HepG2 (cell line): ENCODE measurements at regions not wholly inside any gene's neighbourhood (a gene's known extent, or its start where the extent isn't known, plus 50 kb on each side); places are given as distances from the start of the nearest gene placed in this dataset.

Experiments used
- ESRRA ChIP-seq: sonication (generic); formaldehyde crosslinking; IDR thresholded peaks from 2 replicates; pipeline ENCODE4 v1.5.1; 2020; ENCODE audit warnings: mild to moderate bottlenecking, low read depth, missing genetic modification reagents
- FOSL2 ChIP-seq: sonication (generic); formaldehyde crosslinking; IDR thresholded peaks from 2 replicates; pipeline ENCODE4 v1.4.0; 2020; ENCODE audit warnings: missing genetic modification reagents
- GABPB1 ChIP-seq: IDR thresholded peaks from 2 replicates; pipeline ENCODE4 v1.6.1; 2016; ENCODE audit warnings: mild to moderate bottlenecking, missing genetic modification reagents, moderate library complexity, missing compliant biosample characterization
- MIER3 ChIP-seq: IDR thresholded peaks from 2 replicates; pipeline ENCODE4 v1.6.1; 2016; ENCODE audit warnings: missing compliant biosample characterization, borderline replicate concordance
- PCBP2 ChIP-seq: fragments of 200-400 bp; formaldehyde crosslinking; optimal IDR thresholded peaks from 2 replicates; pipeline ENCODE3; 2018; ENCODE audit warnings: low read length, low read depth; ENCODE audit not compliant: poor library complexity, severe bottlenecking
- RNF2 ChIP-seq: fragments of 450-650 bp; conservative IDR thresholded peaks from 2 replicates; pipeline ENCODE4 v1.6.1; 2016; ENCODE audit warnings: low read depth
- SOX6 ChIP-seq, 2 experiments: fragments of 450-650 bp in 1 of 2; sonication (generic) in 1 of 2; formaldehyde crosslinking in 1 of 2; IDR thresholded peaks; 2 replicates each; pipeline versions ENCODE4 v1.4.0 to v1.6.1; 2017 to 2020; ENCODE audit warnings: antibody characterized with exemption in 1 of 2, mild to moderate bottlenecking in 1 of 2, missing genetic modification reagents in 1 of 2
- SPEN ChIP-seq: sonication (generic); formaldehyde crosslinking; IDR thresholded peaks from 2 replicates; pipeline ENCODE4 v1.5.1; 2020; ENCODE audit warnings: low read depth, mild to moderate bottlenecking, missing genetic modification reagents
- TARDBP ChIP-seq: sonication (generic); formaldehyde crosslinking; IDR thresholded peaks from 2 replicates; pipeline ENCODE4 v1.8.0; 2022; ENCODE audit warnings: mild to moderate bottlenecking, missing genetic modification reagents
- TBL1XR1 ChIP-seq: fragments of 150-350 bp; IDR thresholded peaks from 2 replicates; pipeline ENCODE4 v1.6.1; 2014; ENCODE audit warnings: borderline replicate concordance, low read length; ENCODE audit not compliant: partially characterized antibody
- TSC22D2 ChIP-seq: sonication (generic); formaldehyde crosslinking; IDR thresholded peaks from 2 replicates; pipeline ENCODE4 v1.5.1; 2020; ENCODE audit warnings: missing genetic modification reagents, mild to moderate bottlenecking, borderline replicate concordance
- ZBTB49 ChIP-seq: sonication (generic); formaldehyde crosslinking; IDR thresholded peaks from 2 replicates; pipeline ENCODE4 v1.4.0; 2020; ENCODE audit warnings: missing genetic modification reagents, borderline replicate concordance
- ZFX ChIP-seq: sonication (generic); formaldehyde crosslinking; IDR thresholded peaks from 2 replicates; pipeline ENCODE4 v1.4.0; 2020; ENCODE audit warnings: mild to moderate bottlenecking, low read depth, missing genetic modification reagents, moderate library complexity
- ZNF234 ChIP-seq: sonication (generic); formaldehyde crosslinking; conservative IDR thresholded peaks from 2 replicates; pipeline ENCODE4 v1.5.1; 2020; ENCODE audit warnings: mild to moderate bottlenecking, missing genetic modification reagents
- ZNF451 ChIP-seq: sonication (generic); formaldehyde crosslinking; IDR thresholded peaks from 2 replicates; pipeline ENCODE4 v1.5.0; 2020; ENCODE audit warnings: mild to moderate bottlenecking, missing genetic modification reagents
- ZNF460 ChIP-seq: sonication (generic); formaldehyde crosslinking; IDR thresholded peaks from 2 replicates; pipeline ENCODE4 v1.5.1; 2020; ENCODE audit warnings: missing genetic modification reagents, mild to moderate bottlenecking, borderline replicate concordance
- ZNF547 ChIP-seq: sonication (generic); formaldehyde crosslinking; IDR thresholded peaks from 2 replicates; pipeline ENCODE4 v1.5.1; 2020; ENCODE audit warnings: mild to moderate bottlenecking, missing genetic modification reagents
- ZNF737 ChIP-seq: sonication (generic); formaldehyde crosslinking; IDR thresholded peaks from 2 replicates; pipeline ENCODE4 v1.5.0; 2020; ENCODE audit warnings: missing genetic modification reagents, mild to moderate bottlenecking, borderline replicate concordance
- ZNF776 ChIP-seq: sonication (generic); formaldehyde crosslinking; IDR thresholded peaks from 2 replicates; pipeline ENCODE4 v1.4.0; 2020; ENCODE audit warnings: mild to moderate bottlenecking, missing genetic modification reagents
- ZNF83 ChIP-seq: sonication (generic); formaldehyde crosslinking; IDR thresholded peaks from 2 replicates; pipeline ENCODE4 v1.4.0; 2020; ENCODE audit warnings: missing genetic modification reagents, mild to moderate bottlenecking, borderline replicate concordance
- TF ChIP-seq, protein P1 (sequence below): IDR thresholded peaks from 2 replicates; pipeline ENCODE4 v1.6.1; 2016; ENCODE audit warnings: missing compliant biosample characterization, missing genetic modification reagents, borderline replicate concordance
- TF ChIP-seq, protein P2 (sequence below): sonication (generic); formaldehyde crosslinking; IDR thresholded peaks from 2 replicates; pipeline ENCODE4 v1.4.0; 2020; ENCODE audit warnings: mild to moderate bottlenecking, missing genetic modification reagents, borderline replicate concordance

DNA sequence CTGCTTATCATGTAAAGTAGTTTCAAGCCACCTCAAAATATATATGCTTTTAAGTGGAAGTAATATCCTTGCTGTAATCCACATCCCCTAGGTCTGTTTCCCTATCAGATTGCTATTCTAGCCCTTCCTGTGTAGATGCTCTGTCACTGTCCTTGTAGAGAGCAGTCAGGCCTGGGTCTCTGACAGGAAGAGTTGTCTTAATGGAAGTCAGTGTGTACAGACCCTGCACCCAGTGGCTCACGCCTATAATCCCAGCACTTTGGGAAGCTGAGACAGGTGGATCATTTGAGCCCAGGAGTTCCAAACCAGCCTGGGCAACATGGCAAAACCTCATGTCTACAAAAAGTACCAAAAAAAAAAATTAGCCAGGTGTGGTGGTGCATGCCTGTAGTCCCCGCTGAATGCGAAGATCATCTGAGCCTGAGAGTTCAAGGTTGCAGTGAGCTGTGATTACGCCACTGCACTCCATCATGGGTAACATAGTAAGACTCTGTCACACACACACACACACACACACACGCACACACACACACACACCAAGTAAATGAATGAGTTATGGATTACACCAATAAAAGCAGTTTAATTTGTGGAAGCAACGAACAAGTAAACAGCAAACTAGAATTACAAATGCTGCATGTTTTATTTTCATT is 70.2 kb upstream of the DSC1 start (continued):
- no peak for TF ChIP-seq ZBTB49 (CRISPR knock-in tag)
- TF ChIP-seq TSC22D2 (CRISPR knock-in tag), result no peak
- TF ChIP-seq ZFX (CRISPR knock-in tag), result peak; percentile 55
- no peak for TF ChIP-seq SOX6 (IDR thresholded peaks at IDR 0.05)
- TF ChIP-seq SOX6 (CRISPR knock-in tag; IDR thresholded peaks at IDR 0.05), result peak; percentile 64
- TF ChIP-seq MIER3 (CRISPR knock-in tag), result 0 out of 2 replicates have a peak, but pooled peaks have one; percentile 35
- TF ChIP-seq, protein P1, sequence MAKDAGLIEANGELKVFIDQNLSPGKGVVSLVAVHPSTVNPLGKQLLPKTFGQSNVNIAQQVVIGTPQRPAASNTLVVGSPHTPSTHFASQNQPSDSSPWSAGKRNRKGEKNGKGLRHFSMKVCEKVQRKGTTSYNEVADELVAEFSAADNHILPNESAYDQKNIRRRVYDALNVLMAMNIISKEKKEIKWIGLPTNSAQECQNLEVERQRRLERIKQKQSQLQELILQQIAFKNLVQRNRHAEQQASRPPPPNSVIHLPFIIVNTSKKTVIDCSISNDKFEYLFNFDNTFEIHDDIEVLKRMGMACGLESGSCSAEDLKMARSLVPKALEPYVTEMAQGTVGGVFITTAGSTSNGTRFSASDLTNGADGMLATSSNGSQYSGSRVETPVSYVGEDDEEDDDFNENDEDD (CRISPR knock-in tag), result no peak
- no peak for TF ChIP-seq ZNF737 (CRISPR knock-in tag)
- peak; percentile 62 for TF ChIP-seq TARDBP
- 0 out of 2 replicates have a peak, but pooled peaks have one; percentile 18 for TF ChIP-seq ESRRA
- TF ChIP-seq ZNF451, result no peak
- TF ChIP-seq RNF2, result no peak
- 0 out of 2 replicates have a peak, but pooled peaks have one; percentile 38 for TF ChIP-seq FOSL2
- TF ChIP-seq ZNF234 (CRISPR knock-in tag), result no peak
- TF ChIP-seq GABPB1, result 0 out of 2 replicates have a peak, but pooled peaks have one; percentile 18
- TF ChIP-seq PCBP2, result no peak
- TF ChIP-seq ZNF460 (CRISPR knock-in tag), result peak; percentile 20; the same call in 1 of the 2 replicates
- no peak for TF ChIP-seq ZNF83 (CRISPR knock-in tag)
- no peak for TF ChIP-seq ZNF776 (CRISPR knock-in tag)
- no peak for TF ChIP-seq TBL1XR1
- TF ChIP-seq, protein P2, sequence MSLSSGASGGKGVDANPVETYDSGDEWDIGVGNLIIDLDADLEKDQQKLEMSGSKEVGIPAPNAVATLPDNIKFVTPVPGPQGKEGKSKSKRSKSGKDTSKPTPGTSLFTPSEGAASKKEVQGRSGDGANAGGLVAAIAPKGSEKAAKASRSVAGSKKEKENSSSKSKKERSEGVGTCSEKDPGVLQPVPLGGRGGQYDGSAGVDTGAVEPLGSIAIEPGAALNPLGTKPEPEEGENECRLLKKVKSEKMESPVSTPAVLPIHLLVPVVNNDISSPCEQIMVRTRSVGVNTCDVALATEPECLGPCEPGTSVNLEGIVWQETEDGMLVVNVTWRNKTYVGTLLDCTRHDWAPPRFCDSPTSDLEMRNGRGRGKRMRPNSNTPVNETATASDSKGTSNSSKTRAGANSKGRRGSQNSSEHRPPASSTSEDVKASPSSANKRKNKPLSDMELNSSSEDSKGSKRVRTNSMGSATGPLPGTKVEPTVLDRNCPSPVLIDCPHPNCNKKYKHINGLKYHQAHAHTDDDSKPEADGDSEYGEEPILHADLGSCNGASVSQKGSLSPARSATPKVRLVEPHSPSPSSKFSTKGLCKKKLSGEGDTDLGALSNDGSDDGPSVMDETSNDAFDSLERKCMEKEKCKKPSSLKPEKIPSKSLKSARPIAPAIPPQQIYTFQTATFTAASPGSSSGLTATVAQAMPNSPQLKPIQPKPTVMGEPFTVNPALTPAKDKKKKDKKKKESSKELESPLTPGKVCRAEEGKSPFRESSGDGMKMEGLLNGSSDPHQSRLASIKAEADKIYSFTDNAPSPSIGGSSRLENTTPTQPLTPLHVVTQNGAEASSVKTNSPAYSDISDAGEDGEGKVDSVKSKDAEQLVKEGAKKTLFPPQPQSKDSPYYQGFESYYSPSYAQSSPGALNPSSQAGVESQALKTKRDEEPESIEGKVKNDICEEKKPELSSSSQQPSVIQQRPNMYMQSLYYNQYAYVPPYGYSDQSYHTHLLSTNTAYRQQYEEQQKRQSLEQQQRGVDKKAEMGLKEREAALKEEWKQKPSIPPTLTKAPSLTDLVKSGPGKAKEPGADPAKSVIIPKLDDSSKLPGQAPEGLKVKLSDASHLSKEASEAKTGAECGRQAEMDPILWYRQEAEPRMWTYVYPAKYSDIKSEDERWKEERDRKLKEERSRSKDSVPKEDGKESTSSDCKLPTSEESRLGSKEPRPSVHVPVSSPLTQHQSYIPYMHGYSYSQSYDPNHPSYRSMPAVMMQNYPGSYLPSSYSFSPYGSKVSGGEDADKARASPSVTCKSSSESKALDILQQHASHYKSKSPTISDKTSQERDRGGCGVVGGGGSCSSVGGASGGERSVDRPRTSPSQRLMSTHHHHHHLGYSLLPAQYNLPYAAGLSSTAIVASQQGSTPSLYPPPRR (CRISPR knock-in tag), result peak; percentile 66; the same call in 1 of the 2 replicates
- TF ChIP-seq ZNF547, result no peak
- TF ChIP-seq SPEN (CRISPR knock-in tag), result peak; percentile 55; the same call in 1 of the 2 replicates
